GM19239 (cell line): ENCODE measurements at regions not wholly inside any gene's neighbourhood (a gene's known extent, or its start where the extent isn't known, plus 50 kb on each side); places are given as distances from the start of the nearest gene placed in this dataset.
A peak's percentile ranks its signal among the peaks of the same experiment; 100 is the strongest.
"Not testable (repeated sequence)": the region's sequence is repeated elsewhere in the genome, so short reads cannot be mapped to it uniquely, and the experiment has no call there.

Source experiments
- DNase-seq: peaks from one replicate; pipeline ENCODE4 v3.0.0; 2011; ENCODE audit warnings: low spot score; ENCODE audit not compliant: insufficient read length
- FAIRE-seq: peaks from 2 replicates; lab custom pipeline; 2011; peaks lifted over from hg19 to GRCh38; lab: Jason Lieb, UNC

GRCh38 chr17:6893382-6894205 is 62.1 kb upstream of the TEKT1 start:
- DNase-seq (no peak), FAIRE-seq (no peak)

- FAIRE-seq, result no peak
These were observed 62.6 kb upstream of the TEKT1 start for GRCh38 chr17:6894206-6894528.

DNA sequence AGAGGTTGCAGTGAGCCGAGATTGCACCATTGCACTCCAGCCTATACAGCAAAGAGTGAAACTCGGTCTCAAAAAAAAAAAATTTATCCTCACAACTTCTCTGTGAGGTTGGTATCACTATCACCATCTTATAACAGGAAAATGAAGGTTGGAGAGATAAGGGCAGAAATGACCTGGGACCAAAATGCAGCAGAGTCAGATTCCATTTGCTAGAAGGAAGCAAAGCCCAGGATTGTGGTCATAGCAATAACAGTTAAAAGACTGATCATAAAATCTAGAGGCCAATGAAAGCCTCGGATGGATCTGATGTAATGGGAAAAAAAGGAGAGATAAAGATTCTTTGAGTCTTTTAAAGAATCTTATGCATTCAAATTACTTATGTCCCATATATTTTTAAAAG is 69.6 kb upstream of the TEKT1 start:
- DNase-seq, result no peak
- no peak for FAIRE-seq

More at GRCh38 chr17:6894206-6894528, 62.6 kb upstream of the TEKT1 start:
- DNase-seq, result peak; percentile 14

GRCh38 chr17:6903326-6903900 is 71.9 kb upstream of the TEKT1 start:
- FAIRE-seq (no peak), DNase-seq (no peak)

- no peak for DNase-seq
These were observed 77.3 kb upstream of the TEKT1 start for GRCh38 chr17:6908807-6909206.

GRCh38 chr17:6910987-6911603 is 79.6 kb upstream of the TEKT1 start:
- DNase-seq (no peak), FAIRE-seq (no peak)

More at GRCh38 chr17:6908807-6909206, 77.3 kb upstream of the TEKT1 start:
- FAIRE-seq, result no peak

- DNase-seq, result no peak
- no peak for FAIRE-seq
These were observed 80.9 kb upstream of the TEKT1 start for GRCh38 chr17:6912110-6913051.

GRCh38 chr17:6913608-6914443 is 82.0 kb upstream of the ALOX12 start:
- FAIRE-seq (peak; percentile 53), DNase-seq (peak; percentile 62)

GRCh38 chr17:6914711-6915110 is 81.1 kb upstream of the ALOX12 start:
- FAIRE-seq, result no peak
- DNase-seq, result no peak

DNA sequence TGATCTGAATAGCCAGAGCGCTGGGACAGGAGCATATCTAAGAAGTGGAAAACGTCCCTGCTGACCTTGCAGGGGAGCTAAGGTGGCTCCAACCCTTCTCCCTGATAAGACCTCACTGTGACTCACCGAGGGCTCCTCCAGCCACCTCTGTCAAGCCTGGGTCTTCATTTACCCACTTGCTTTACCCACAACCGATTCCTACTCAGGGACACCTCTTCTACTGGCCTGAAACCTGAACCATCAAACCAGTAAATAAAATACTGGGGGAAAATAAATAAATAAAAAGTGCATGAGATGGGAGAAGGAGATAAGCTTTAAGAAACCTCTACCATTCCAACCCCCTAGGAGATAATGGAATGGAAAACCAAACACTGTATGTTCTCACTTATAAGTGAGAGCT is 80.2 kb upstream of the ALOX12 start:
- FAIRE-seq, result no peak

DNA sequence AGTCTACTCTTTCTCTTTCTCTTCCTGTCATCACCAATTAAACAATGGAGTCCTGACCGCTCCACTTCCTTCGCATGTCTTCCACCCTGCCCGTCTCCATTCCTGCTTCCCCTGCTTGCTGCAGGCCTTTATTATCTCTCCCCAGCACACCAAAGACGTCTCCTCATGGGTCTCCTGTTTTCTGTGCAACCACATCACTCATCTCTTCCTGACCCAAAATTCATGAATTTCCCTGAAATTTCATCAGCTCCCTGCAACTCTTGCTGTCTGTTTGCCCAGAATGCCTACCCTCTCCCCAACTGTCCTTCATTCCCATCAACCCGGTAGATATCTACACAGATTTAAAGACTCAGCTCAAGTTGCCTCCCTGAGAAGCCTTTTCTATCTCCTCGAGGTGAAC is 76.7 kb upstream of the ALOX12 start:
- DNase-seq (no peak), FAIRE-seq (no peak)

More for the DNA sequence above, 80.2 kb upstream of the ALOX12 start:
- DNase-seq, result no peak

GRCh38 chr17:6923385-6923784 is 72.5 kb upstream of the ALOX12 start:
- DNase-seq (no peak), FAIRE-seq (no peak)

DNA sequence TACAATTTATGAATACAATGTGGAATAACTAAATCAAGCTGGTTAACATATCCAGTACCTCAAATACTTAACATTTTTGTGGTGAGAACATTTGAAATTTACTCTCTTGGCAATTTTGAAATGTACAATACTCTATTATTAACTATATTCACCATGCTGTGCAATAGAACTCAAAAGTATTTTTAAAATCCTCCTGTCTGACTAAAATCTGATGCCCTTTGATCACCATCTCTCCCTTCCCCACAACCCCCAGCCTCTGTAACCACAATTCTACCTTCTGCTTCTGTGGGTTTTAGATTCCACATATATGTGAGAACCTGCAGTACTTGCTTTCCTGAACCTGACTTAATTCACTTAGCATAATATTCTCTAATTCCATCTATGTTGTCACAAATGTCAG is 71.6 kb upstream of the ALOX12 start:
- no peak for DNase-seq
- FAIRE-seq, result no peak

DNA sequence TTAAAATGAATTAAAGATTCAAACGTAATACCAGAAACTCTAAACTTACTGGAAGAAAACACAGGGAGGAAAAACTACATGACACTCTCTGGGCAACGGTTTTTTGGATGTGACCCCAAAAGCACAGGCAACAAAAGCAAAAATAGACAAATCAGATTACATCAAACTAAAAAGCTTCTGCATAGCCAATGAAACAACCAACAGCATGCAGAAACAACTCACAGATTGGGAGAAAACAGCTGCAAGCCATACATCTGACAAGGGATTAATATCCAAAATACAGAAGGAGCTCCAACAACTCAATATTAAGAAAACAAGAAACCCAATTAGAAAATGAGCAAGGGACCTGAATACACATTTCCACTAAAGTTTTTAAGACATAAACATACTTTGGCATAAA is 69.2 kb upstream of the ALOX12 start:
- DNase-seq (no peak), FAIRE-seq (no peak)

GRCh38 chr17:6927290-6928126 is 68.3 kb upstream of the ALOX12 start:
- no peak for DNase-seq

DNA sequence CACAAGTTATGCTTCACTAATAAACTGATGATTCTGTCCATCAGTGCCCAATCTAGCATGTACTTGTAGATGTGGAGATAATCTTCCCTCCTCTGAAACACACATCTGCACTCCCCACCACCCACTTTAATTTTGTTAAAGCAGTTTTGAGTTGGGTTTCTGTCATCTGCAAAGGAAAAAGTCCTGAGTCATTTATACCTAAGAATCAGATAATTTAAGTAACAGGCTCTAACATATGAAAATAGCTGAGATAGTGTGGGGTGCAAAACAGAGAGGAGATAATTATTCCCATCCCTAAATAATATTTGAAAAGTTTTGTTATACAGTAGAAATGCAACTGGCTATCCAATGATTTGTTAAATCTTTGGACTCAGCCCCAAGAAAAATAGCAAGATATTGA is 67.7 kb upstream of the ALOX12 start:
- no peak for FAIRE-seq

More at GRCh38 chr17:6927290-6928126, 68.3 kb upstream of the ALOX12 start:
- no peak for FAIRE-seq

DNA sequence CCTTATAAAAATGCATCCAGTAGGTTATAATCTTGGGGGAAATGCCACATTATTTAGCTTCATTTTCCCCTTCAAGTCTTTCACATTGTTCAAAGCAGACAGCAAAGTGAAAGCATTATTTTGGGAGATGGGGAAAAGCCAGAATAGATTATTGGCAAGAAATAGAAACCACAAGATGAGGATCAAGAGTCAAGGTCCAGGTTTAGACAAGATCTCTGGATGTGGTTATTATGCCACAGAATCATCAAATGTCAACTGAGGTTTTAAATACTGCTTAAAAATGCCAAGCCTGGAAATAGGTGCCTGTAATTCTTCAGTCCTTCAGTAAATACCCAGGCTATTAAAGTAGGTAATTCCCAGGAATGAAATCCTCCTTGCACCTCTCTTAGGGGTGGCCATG is 65.1 kb upstream of the ALOX12 start:
- no peak for FAIRE-seq
- no peak for DNase-seq

More for the DNA sequence above, 67.7 kb upstream of the ALOX12 start:
- no peak for DNase-seq

DNA sequence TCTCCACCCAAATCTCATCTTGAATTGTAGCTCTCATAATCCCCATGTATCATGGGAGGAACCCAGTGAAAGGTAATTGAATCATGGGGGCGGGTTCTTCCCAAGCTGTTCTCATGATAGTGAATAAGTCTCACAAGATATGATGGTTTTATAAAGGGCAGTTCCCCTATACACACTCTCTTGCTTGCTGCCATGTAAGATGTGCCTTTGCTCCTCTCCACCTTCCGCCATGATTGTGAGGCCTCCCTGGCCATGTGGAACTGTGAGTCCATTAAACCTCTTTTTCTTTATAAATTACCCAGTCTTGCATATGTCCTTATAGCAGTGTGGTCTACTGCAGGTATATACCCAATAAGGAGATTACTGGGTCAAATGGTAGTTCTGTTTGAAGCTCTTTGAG is 61.3 kb upstream of the ALOX12 start:
- FAIRE-seq, DNase-seq: not testable (repeated sequence)
